GM18909 (cell line): ENCODE measurements at regions not wholly inside any gene's neighbourhood (a gene's known extent, or its start where the extent isn't known, plus 50 kb on each side); places are given as distances from the start of the nearest gene placed in this dataset.

Source experiments
- ATAC-seq: cut with Tn5 transposase; IDR thresholded peaks from one replicate; pipeline ENCODE4 v1.9.1; 2021; ENCODE audit warnings: mild to moderate bottlenecking; ENCODE audit not compliant: unreplicated experiment, poor library complexity

DNA sequence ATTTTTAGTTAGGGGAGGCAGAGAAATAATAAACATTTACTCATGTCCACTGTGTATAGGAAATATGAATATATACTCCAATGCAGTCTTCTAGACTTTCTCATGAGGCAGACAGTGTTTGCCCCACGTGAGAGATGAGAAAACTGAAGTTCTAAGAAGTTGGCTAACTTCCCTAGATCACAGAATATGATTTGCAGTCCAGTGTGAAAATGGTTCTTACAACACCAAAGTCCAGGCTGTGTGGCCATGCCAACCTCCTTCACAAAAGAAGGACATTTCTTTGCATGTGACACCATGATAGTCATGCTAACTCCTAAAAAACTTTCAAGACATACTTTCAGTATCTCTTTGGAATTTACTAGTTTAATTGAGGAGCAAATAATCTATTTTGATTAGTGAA lies 143.7 kb downstream of the IRS1 start:
- no peak for ATAC-seq

DNA sequence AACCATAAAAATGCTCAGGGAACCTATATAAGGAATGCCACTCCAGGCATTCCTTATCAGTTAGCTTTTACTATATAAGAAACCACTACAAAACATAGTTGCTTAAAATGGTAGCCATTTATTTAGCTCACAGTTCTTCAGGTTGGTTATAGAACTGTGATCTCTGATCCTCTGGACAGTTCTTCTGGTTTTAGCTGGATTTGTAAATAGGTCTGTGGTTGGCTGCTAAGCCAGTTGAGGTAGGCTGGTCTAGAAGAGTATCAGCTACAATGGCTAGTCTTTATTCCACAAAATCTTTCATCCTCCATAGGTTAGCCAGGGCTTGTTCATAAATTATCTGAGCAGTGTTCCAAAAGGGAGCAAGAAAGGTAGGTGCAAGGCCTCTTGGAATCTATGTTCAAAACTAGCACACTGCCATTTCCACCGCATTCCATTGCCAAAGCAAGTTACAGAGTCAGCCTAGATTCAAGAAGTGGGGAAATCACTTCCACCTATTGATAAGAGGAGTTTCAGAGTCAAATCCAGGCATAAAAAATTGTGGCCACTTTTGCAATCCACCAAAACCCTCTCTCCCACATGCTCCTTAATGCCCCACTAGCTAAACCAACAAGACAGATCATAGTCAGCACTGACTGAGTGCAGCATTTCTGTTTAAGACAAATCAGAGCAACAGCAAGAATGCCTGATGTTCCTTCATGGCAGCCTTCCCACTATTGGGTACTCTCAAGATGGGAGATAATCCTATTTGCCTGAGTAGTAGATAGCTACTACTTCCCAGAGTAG lies 146.4 kb downstream of the IRS1 start:
- no peak for ATAC-seq

DNA sequence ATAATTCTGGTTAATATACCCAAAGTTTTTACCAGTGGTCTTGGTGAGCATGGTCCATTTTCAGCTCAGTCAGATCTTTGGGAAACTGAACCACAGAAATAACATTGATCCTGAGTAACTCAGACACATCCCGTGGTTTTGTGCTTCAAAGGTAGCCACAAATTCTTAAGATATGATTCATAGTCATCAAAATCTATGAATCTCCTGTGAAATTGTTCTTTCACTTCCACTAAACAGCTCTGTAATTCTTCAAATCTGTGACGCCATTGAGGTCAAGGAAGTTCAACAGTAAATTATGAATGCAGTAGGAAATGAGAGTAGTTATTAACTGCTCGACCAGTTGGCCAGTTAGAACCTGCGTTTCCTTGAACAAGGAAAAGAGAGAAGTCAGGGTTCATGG lies 147.3 kb downstream of the IRS1 start:
- peak; percentile 65 for ATAC-seq

DNA sequence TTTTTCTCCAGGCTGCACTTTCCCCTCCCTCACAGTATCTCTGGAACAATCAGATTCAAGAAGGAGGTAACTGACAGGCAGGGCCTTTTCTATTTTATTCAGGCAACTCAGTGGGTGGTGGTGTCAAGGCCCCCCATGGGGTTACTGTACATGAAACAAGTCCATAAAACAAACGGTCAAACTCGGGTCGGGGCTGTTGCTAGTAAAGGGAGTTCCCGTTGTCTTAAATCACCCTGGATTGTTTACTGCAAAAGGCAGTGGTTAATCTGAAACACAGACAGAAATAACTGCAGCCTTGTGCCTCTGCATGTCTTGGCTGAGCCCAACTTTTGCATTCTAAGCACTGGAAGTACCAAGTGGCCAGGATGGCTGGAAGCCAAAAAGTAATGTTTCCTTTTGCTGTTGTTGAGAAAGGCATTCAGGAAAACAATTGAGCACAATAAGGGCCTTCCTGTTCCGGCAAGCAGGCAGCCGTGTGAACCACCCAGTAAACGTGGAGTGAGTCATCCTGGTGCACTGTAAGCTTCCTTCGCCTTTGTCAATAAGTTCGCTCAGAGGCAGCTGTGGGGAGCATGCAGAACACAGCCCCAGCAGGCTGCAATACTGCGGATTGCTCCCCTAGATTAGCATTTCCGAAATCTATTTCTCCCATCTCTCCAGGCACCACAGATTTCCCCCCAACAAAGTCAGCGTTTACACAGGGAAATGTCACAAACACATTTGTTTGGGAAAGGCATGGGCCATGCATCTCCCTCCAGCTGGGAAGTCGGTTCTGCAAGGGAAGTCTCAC lies 149.6 kb downstream of the IRS1 start:
- peak; percentile 84 for ATAC-seq

DNA sequence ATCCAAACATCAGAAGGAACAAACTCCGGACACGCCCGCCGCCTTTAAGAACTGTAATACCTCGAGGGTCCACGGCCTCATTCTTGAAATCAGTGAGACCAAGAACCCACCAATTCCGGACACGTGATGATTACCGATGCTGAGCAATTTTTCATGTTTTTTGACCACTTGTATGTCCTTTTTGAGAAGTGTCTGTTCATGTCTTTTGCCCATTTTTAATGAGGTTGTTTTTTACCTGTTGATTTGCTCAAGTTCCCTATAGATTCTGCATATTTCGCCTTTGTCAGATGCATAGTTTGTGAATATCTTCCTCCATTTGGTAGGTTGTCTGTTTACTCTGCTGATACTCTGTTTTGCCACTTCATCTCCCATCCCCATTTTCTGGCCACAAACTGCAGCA lies 150.4 kb downstream of the IRS1 start:
- no peak for ATAC-seq

DNA sequence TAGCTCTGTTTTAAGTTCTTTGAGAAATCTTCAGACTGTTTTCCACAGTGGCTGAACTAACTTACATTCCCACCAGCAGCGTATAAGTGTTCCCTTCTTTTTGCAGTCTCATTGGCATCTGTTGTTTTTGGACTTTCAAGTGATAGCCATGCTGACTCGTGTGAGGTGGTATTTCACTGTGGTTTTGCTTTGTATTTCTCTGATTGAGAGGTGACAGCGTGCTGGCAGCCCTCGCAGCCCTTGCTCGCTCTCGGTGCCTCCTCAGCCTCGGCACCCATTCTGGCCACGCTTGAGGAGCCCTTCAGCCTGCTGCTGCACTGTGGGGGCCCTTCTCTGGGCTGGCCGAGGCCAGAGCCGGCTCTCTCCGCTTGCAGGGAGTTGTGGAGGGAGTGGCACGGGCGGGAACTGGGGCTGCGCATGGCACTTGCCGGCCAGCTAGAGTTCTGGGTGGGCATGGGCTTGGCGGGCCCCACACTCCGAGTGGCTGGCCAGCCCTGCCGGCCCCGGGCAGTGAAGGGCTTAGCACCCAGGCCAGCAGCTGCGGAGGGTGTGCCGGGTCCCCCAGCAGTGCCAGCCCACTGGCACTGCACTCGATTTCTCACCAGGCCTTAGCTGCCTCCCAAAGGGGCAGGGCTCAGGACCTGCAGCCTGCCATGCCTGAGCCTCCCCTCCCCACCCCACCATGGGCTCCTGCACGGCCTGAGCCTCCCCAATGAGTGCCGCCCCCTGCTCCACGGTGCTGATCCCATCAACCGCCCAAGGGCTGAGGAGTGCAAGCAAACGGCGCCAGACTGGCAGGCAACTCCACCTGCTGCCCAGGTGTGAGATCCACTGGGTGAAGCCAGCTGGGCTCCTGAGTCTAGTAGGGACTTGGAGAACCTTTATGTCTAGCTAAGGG lies 151.8 kb downstream of the IRS1 start:
- ATAC-seq: no peak

DNA sequence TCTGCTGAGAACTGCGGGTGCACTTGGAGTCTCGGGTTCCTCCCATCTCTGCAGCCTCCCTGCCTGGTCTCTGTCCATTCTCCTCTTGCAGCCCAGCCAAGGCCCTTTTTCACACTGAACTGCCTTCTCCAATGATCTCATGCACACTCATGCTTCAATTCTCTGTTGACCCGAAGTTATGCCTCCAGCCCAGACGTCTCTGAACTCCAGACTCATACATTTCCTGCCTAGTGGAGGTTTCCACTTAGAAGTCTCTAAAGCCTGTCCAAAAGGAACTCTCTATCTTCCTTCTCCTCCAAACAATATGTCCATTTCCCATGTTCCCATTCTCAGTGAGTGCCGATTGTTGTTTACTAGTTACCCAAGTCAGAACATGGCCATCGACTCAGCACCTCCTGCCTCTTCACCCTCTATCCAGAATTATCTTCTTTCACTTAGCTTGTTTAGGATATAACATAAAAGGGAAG lies 155.2 kb downstream of the IRS1 start:
- no peak for ATAC-seq

DNA sequence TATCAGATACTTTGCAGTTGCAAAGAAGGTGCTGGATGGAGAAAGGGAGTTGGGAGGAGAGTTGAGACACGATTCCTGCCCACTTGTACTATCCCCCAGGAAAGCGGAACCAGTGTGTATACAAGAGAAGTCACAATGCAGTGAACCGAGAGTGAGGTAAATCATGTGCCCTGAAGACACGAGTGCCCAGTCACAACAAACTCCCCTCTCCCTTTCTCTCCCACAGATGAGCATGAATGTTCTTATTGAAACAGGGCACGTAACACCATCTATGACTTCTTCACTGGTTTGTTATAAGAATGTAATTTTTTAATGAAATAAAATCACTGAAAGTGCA lies 155.7 kb downstream of the IRS1 start:
- no peak for ATAC-seq

DNA sequence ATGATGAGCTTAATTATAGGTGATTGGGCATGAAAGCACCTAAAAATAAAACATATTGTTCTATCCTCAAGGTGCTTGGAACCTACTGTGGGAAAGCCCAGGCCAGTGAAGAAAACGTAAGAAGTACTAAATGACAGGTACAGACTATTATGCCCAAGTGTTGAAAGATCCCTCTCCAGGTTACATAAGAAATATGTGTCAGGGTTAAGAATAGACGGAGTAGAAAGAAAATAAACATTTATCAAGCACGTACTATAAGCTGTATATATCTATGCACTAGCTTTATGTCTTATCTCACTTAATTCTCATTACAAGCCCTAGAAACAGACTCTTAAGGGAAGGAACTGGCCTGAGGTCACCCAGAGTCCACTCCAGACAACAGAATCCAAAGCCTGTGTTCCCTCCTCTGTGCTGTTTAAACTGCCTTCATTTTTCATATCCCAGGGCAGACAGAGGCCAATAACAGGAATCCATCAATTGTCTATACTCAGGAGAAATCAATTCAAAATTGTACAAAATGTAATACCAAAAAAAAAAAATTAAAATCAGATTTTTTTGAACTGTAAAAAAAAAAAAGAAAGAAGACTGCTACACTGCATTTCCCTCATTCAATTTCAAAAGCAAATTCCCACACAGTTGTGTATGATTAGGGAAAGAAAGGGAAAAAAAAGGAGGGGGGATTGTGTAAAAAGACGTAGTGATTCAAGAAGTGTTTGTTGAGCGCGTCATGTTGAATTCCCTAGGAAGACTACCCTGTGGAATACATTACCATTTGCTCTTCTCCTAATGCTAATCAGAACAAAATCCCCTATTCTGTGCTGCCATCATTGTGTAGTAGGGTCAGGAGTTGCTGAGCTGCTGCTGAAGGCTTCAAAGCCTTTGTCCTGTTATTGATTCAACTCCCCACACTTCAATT lies 156.3 kb downstream of the IRS1 start:
- ATAC-seq: no peak

DNA sequence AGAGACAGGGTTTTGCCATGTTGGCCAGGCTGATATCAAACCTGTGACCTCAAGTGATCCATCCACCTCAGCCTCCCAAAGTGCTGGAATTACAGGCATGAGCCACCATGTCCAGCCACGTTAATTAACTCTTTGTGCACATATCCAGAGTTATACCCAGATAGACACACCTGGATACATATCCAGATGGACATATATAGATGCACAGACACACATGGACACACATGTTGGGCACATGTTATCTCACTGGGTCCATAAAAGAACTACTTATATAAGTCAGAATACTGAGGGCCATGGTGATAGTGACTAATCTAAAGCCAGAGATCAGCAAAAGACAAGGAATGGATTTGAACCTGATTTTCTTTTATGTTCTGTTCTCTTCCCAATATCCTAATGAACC lies 158.6 kb downstream of the IRS1 start:
- no peak for ATAC-seq

DNA sequence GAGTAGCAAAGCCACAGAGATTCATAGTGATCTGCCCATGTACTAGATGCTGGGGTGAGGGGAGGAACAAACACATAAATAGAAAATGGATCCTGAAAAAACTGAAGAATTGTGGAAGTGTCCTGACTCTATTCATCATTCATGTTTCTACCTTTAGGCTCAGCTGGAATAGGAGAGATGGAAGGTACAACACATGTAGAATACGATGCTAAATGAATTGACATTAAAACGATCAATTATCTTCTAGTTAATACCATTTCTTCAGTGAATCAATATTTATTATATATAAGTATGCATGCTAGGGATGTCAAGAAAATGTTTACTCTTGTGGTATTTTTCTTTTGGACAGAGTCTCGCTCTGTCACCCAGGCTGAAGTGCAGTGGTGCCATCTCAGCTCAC lies 159.1 kb downstream of the IRS1 start:
- no peak for ATAC-seq

DNA sequence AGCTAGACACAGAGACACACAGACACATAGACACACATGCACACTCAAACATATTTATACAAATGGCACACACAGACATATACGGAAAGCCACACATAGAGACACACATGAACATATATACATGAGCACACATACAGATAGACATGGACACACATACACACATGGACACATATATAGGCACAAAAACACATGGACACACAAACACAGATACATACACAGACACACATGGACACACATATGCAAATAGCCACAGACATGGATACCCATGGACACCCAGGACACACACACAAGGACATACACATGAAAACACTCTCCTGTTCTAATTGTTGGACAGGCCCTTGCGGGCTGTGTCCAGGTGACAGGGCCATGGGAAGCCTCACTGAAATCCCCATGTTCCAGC lies 160.1 kb downstream of the IRS1 start:
- ATAC-seq: no peak

DNA sequence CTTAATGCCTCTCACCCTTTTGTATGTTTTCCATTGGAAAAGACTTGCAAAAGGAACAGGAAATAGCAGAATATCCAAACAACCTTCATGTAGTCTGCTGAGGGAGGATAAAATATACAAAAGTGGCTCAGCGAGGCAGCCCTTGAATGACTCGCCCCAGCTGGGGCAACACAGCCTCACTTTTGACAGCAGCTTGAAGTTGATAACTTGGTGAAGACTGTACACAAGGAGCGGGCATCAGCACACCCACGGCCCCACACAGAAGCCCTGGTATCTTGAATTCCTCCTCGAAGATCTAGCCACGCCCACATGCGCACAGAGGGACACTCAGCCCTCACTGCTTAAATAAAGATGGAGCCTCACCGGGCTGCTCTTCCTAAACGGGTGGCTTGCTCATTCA lies 161.0 kb downstream of the IRS1 start:
- no peak for ATAC-seq

DNA sequence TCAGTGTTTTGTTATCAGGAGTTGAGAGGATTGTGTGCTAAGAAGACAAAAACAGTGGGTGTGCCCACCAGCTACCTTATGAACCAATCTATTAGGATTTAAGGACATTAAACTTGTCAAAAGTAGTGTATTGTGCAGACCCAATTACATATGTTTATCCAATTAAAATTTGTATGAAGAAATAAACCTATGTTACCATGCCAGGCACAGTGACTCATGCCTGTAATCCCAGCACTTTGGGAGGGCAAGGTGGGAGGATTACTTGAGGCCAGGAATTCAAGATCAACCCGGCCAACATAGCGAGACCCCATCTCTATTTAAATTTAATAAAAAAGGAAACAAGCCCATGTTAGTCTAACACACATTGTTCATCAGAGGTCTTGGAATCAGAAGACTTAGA lies 162.2 kb downstream of the IRS1 start:
- no peak for ATAC-seq

DNA sequence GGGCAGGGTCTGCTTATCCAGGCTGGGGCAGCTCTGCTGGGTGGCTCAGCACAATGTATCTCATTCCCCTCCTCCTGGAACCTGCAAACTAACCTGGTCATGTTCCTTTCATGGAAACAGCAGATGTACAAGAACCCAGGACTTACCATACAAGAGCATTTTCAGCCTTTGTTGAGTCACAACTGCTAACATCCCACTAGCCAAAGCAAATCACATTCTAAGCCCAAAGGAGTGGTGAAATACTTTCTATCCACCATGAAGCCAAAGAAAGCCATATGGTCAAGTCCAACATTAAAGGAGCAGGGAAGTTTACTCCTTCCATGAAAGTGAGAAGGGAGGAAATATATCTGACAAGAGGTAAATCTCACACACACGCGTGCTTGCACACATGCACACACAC lies 163.0 kb downstream of the IRS1 start:
- no peak for ATAC-seq

DNA sequence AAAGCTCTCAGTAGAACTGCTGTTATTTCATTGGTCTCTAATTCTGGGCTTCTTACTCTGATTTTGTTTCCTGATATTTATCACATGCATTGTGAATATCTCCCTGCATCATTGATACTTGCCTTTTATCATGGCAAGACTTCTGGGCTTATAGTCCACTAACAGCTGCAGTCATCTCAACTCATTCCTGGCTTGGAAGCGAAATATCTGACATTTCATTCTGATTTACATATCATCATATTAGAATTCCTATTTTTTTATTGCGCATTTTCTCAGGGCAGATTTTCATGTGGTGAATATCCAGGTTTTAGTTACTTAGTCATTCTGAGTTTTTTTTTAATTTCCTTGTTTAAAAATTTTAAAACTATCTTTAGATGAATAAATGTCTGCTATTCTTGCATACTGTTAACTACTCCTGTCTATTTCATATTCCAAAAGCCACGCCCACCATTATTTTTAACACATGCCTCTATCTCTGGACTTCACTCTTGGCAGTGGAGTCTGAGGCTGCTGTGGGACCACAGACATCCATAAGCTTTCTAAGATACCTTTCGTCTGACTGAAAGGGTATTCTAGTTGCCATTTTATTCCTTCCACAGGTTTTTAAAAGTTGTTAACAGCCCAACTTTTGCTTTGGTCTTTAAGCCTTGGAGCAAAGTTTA lies 164.5 kb downstream of the IRS1 start:
- ATAC-seq: no peak

DNA sequence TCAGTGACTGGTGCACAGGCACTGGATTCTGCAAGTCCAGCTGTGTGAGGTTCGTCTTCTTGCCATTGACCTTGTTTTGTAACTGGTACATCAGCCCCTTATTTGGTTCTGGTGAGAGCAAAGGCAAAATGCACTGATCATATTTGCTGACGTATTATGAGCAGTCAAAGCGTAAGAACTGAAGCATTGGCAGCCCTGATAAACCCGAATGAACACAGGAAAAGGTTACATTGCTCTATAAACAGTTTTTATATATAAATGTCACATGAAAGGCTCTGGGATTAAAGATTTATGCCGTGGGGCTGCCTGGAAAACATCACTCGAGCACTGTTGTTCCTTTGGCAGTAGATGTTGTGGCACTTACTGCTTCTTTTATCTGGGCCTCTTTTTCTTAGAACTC lies 167.9 kb downstream of the IRS1 start:
- ATAC-seq: no peak

DNA sequence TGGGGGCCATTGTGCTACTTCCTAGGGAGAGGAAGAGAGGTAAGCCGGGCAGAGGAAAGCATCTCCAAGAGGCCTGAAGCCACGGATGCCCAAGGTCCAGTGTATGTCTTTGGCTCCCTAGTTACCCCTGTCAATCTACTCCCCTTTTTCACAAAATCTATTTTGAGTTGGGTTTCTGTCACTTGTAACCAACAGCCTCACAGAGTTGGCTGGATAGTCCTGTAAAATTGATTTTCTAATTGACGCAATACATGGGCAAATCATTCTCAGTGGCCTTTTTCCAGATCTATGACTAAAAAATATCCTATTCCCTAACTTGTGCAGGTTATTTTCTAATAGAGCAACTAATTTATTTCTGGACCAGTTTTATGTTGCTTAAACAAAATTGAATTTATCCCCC lies 168.4 kb downstream of the IRS1 start:
- ATAC-seq: no peak

DNA sequence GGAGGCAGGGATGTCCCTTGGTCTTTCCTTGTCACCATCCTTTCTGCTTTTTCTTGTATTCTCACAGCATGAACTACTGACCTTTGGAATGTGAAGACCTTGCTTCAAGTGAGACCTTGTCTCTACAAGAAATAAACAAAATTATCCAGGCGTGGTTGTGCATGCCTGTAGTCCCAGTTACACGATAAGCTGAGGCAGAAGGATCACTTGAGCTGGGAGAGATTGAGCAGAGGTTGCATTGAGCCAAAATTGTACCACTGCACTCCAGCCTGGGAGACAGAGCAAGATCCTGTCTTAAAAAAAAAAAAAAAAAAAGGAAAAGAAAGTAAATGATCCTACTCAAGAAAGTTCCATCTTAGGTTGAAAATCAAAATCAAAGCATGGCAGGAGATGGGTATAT lies 173.7 kb downstream of the IRS1 start:
- ATAC-seq: no peak
